ENCODE measurements at regions not wholly inside any gene's neighbourhood (a gene's known extent, or its start where the extent isn't known, plus 50 kb on each side); places are given as distances from the start of the nearest gene placed in this dataset.
"Not testable (repeated sequence)": the region's sequence is repeated elsewhere in the genome, so short reads cannot be mapped to it uniquely, and the experiment has no call there.

- DNase-seq, result no peak
- H3K4me3 ChIP-seq, result no peak overlapping the region
- peaks cover 5% of the 10 kb centered on the region for H3K27me3 ChIP-seq (ENCODE audit: low read depth)
- no peak for TF ChIP-seq CTCF (IDR thresholded peaks at IDR 0.05)
- H3K9me3 ChIP-seq, result no peaks in the 10 kb centered on the region
- H3K27ac ChIP-seq, result no peak overlapping the region
- H3K4me1 ChIP-seq, result no peaks in the 10 kb centered on the region
- H3K36me3 ChIP-seq, result no peaks in the 10 kb centered on the region
- intact Hi-C loops (cut with DNase I), result no loop called here
- no peak for ATAC-seq
Measured at GRCh38 chr19:30112666-30113065, 170.6 kb downstream of the URI1 start.

- Histone ChIP-seq H3K4me3 (no peak overlapping the region), H3K27ac (no peak overlapping the region), H3K36me3 (no peaks in the 10 kb centered on the region), H3K27me3 (ENCODE audit: low read depth) (peaks cover 5% of the 10 kb centered on the region), H3K4me1 (no peaks in the 10 kb centered on the region), H3K9me3 (no peaks in the 10 kb centered on the region)
- no peak for TF ChIP-seq CTCF (IDR thresholded peaks at IDR 0.05)
- intact Hi-C loops (cut with DNase I), result no loop called here
- ATAC-seq (no peak), DNase-seq (no peak)
Measured at GRCh38 chr19:30113186-30113585, 171.1 kb downstream of the URI1 start.

GRCh38 chr19:30114095-30114494 lies 172.1 kb downstream of the URI1 start:
- H3K27me3 ChIP-seq (ENCODE audit: low read depth); H3K4me3 ChIP-seq; DNase-seq; H3K27ac ChIP-seq; H3K36me3 ChIP-seq; ATAC-seq; H3K9me3 ChIP-seq; H3K4me1 ChIP-seq; intact Hi-C loops (cut with DNase I): not testable (repeated sequence)

- TF ChIP-seq CTCF (IDR thresholded peaks at IDR 0.05), result no peak
- no peaks in the 10 kb centered on the region for H3K36me3 ChIP-seq
- intact Hi-C loops (cut with DNase I), result no loop called here
- DNase-seq, result no peak
- H3K4me3 ChIP-seq, result no peak overlapping the region
- H3K27me3 ChIP-seq (ENCODE audit: low read depth), result peaks cover 5% of the 10 kb centered on the region
- no peak overlapping the region for H3K27ac ChIP-seq
- ATAC-seq, result no peak
- no peaks in the 10 kb centered on the region for H3K9me3 ChIP-seq
- no peaks in the 10 kb centered on the region for H3K4me1 ChIP-seq
Measured at GRCh38 chr19:30115947-30116346, 173.9 kb downstream of the URI1 start.

GRCh38 chr19:30116530-30116929 lies 174.5 kb downstream of the URI1 start:
- no peak overlapping the region for H3K4me3 ChIP-seq
- no peaks in the 10 kb centered on the region for H3K4me1 ChIP-seq
- no peaks in the 10 kb centered on the region for H3K9me3 ChIP-seq
- no peak overlapping the region for H3K27ac ChIP-seq
- no peaks in the 10 kb centered on the region for H3K36me3 ChIP-seq
- no peak for DNase-seq
- intact Hi-C loops (cut with DNase I), result no loop called here
- no peak for ATAC-seq
- no peak for TF ChIP-seq CTCF (IDR thresholded peaks at IDR 0.05)
- peaks cover 5% of the 10 kb centered on the region for H3K27me3 ChIP-seq (ENCODE audit: low read depth)

- ATAC-seq, result no peak
- intact Hi-C loops (cut with DNase I), result no loop called here
- peaks cover 5% of the 10 kb centered on the region for H3K27me3 ChIP-seq (ENCODE audit: low read depth)
- no peak for TF ChIP-seq CTCF (IDR thresholded peaks at IDR 0.05)
- no peak for DNase-seq
- no peak overlapping the region for H3K27ac ChIP-seq
- no peaks in the 10 kb centered on the region for H3K9me3 ChIP-seq
- H3K4me1 ChIP-seq, result no peaks in the 10 kb centered on the region
- H3K36me3 ChIP-seq, result no peaks in the 10 kb centered on the region
- no peak overlapping the region for H3K4me3 ChIP-seq
Measured at GRCh38 chr19:30116984-30117555, 175.0 kb downstream of the URI1 start.

All from lower lobe of right lung (tissue), 2 donors.